IPS DF 4.7 (cell line): ENCODE measurements at regions not wholly inside any gene's neighbourhood (a gene's known extent, or its start where the extent isn't known, plus 50 kb on each side); places are given as distances from the start of the nearest gene placed in this dataset.
"Not testable (repeated sequence)": the region's sequence is repeated elsewhere in the genome, so short reads cannot be mapped to it uniquely, and the experiment has no call there.

Experiments
- DNase-seq: peaks from one replicate; pipeline ENCODE4 v3.0.0-alpha.2; 2013; ENCODE audit warnings: low spot score; ENCODE audit errors: extremely low read depth

- no peak for DNase-seq
Measured at GRCh38 chr12:9372202-9372601, 164.0 kb upstream of the PZP start.

- DNase-seq = no peak
Measured at GRCh38 chr12:9367828-9368227, 159.6 kb upstream of the PZP start.

GRCh38 chr12:9367201-9367600, 159.0 kb upstream of the PZP start:
- DNase-seq = no peak

GRCh38 chr12:9365296-9365695, 157.1 kb upstream of the PZP start:
- DNase-seq = no peak

- DNase-seq = peak; percentile 62
Measured at GRCh38 chr12:9364224-9365176, 156.3 kb upstream of the PZP start.

- no peak for DNase-seq
Measured at GRCh38 chr12:9363145-9363544, 154.9 kb upstream of the PZP start.

GRCh38 chr12:9361879-9362326, 153.7 kb upstream of the PZP start:
- no peak for DNase-seq

- DNase-seq = not testable (repeated sequence)
Measured at GRCh38 chr12:9354009-9354754, 146.0 kb upstream of the PZP start.

- DNase-seq = no peak
Measured at GRCh38 chr12:9351136-9351535, 142.9 kb upstream of the PZP start.

- DNase-seq = no peak
Measured at GRCh38 chr12:9349888-9350885, 142.0 kb upstream of the PZP start.

GRCh38 chr12:9348906-9349518, 140.8 kb upstream of the PZP start:
- no peak for DNase-seq

GRCh38 chr12:9347328-9348127, 139.3 kb upstream of the PZP start:
- no peak for DNase-seq

- no peak for DNase-seq
Measured at GRCh38 chr12:9346866-9347327, 138.7 kb upstream of the PZP start.

GRCh38 chr12:9345171-9345570, 137.0 kb upstream of the PZP start:
- no peak for DNase-seq

GRCh38 chr12:9344541-9344940, 136.3 kb upstream of the PZP start:
- DNase-seq = no peak

GRCh38 chr12:9343731-9344130, 135.5 kb upstream of the PZP start:
- no peak for DNase-seq

- no peak for DNase-seq
Measured at GRCh38 chr12:9342614-9343353, 134.6 kb upstream of the PZP start.

GRCh38 chr12:9341260-9341585, 133.0 kb upstream of the PZP start:
- no peak for DNase-seq
